HG02798 (cell line): ENCODE measurements at regions not wholly inside any gene's neighbourhood (a gene's known extent, or its start where the extent isn't known, plus 50 kb on each side); places are given as distances from the start of the nearest gene placed in this dataset.

Source experiments
- ATAC-seq: cut with Tn5 transposase; IDR thresholded peaks from one replicate; pipeline ENCODE4 v1.9.1; 2021; ENCODE audit warnings: mild to moderate bottlenecking; ENCODE audit not compliant: unreplicated experiment, poor library complexity

DNA sequence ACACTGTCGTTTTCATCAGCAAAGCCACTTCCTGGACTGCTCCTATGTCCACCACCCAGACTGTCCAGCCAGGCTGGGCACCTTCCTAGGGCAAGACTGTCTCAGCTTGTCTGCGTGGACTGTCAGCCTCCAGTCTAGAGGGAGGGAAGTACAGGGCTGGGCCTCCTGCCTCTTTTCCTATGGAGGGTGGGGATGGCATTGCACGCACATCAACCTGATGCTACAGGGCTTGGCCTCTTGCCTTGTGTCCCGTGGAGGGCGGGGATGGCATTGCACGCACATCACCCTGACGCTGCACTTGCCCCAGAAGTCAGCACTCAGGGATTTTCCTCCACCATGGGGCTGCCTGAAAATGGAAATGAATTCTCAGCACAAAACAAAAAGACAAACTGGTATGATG, 304.2 kb upstream of the CDH4 start:
- ATAC-seq = no peak

DNA sequence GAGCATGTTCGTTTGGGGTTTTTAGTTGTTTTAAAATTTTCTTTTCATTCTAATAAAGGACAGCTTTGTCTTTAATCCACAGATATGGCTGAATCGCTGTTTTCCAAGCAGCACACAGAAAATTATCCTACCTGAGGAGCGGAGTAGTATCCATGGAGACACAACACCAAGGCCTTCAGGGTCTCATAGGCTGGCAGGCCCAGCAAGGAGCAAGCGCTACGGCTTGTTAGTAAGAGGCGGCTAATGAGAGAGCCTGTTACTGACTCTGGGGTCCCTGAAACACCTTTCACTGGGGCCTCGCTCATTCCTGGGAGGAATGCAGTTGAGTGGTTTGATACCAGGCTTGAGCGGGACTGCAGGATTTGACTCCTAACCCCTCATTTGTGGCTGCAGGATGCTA, 303.8 kb upstream of the CDH4 start:
- ATAC-seq = no peak

DNA sequence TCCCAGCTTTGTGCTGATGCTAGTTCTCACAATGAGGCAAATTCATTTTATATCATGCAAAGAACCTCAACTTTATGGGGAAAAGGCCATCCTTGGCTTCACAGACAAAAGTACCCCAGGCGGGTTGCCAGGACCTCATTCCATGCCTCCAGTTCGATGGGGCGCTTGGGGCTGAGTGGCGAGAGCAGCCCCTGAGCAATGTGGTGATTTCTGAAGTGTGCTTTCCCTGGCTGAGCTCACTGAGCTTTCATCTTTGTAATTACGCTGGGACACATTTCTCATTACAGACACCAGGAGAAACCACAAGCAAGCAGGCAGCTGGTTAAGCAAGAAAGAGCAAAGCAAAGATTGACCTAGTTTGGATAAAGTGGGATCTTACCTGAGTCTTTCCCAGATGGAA, 301.5 kb upstream of the CDH4 start:
- no peak for ATAC-seq

DNA sequence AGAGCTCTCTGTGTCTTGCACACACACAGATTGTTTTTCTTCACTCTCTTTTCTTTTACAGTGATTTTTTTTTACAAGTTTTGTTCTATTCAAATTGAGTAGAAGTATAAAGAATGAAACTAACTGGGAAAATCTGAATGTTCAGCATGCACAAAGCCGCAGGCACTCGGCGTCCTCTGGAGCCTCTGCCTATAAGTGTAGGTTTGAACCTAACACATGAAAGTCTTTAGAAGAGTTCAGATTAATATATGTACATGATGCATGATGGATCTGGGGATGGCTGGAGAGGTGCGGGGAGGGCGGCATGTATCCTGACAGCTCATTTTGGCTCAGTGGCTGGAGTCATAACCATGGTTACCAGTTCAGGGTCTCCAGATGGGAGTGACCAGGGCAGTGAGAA, 301.1 kb upstream of the CDH4 start:
- ATAC-seq = no peak

DNA sequence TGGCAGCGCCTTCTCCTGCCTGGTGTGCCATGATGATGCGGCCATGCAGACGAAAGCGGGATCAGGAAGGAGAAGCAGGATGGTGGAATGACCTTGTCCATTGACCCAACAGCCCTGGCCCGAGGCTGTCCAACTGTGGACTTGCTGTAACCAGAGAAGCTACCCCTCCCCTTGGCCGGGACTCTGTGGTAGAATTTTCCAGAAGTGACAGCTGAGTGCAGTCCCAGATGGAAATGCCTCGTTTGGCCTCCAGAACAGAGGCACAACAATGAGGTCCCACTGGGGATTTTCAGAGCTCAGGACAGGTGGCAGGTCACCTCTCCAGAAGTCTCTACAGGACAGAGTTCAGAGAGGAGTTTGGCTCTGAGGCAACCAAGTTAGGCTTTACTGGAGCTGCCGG, 299.2 kb upstream of the CDH4 start:
- no peak for ATAC-seq

DNA sequence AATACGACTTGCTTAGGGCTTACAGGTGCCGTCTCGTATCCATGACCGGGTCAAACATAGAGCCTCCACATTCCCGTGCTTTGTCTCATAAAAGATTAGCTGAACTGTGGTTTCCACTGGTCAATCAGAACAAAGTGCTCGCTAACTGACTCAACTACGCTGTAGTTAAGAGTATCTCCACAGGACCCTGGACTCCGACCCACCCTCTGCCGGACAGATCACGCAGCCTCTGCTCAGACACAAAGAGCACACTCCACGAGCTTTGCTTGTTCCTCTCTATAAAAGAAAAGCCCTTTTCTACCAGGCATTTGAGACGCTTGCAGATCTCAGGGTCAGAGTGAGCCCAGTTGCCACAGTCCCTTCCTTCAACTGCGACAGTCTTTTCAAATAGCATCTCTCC, 298.7 kb upstream of the CDH4 start:
- ATAC-seq = no peak

DNA sequence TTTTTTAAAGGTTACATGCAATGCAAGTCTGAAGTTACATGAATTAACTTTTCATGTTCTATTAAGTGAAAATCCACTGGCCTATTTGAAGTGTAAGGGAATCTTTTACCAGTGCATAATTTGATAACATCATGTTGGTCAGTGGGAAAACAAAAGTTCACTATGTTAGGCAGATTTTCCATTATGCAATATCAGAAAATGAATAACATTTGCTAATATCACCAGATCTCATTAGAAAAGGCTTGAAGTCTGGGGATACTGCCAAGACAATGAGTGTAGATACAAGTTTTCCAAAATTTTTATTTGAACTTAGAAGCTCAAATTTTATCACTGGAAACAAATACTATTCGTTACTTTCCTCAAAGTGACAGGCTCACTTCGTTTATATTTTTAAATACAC, 296.4 kb upstream of the CDH4 start:
- ATAC-seq = no peak

DNA sequence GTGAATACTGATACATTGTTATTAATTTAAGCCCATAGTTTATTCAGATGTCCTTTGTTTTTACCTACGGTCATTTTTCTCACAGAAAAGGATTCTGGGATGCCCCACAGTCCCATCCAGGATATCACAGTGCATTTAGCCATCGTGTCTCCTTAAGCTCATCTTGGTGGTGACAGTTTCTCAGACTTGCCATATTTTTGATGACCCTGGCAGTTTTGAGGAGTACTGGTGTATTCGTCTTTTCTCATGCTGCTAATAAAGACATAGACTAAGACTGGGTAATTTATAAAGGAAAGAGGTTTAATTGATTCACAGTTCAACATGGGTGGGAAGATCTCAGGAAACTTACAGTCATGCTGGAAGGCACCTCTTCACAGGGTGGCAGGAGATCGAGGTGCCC, 295.9 kb upstream of the CDH4 start:
- ATAC-seq = no peak

DNA sequence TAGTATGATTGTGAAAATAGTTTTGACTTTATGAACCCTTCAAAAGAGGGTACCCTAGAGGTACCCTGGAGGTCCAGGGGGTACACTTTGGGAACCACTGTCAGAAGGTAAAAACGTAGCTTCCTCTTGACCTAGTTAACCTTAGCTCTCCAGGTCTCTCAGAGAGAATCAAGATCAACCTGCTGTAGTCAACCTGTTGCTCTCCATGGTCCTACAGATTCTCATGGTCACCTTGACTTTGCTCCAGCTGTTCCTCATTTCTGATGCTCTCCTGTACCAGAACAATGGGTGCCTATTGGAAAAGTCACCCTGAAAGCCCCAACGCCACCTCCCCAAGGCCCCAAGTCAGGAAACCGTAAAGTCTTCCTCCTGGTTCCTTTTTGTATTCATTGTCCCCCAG, 294.4 kb upstream of the CDH4 start:
- ATAC-seq = no peak

DNA sequence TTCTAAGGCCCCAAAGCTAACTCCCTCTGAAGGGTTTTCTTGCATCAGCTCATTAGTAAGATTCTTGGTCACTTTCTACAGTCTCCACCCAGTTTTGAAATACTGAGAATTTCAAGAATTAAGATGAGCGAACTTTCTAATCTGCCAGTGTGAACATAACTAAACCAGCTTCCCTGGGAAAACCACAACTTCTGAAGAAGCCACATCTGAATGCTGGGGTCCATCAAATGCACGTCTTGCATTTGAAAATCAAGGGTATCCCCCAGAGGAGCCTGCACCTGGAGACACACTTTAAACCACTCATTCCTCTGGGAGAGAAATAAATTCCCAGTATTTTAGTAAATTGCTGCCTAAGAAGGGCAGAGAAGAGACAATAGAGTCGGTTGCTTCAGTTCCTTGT, 292.1 kb upstream of the CDH4 start:
- ATAC-seq = no peak

DNA sequence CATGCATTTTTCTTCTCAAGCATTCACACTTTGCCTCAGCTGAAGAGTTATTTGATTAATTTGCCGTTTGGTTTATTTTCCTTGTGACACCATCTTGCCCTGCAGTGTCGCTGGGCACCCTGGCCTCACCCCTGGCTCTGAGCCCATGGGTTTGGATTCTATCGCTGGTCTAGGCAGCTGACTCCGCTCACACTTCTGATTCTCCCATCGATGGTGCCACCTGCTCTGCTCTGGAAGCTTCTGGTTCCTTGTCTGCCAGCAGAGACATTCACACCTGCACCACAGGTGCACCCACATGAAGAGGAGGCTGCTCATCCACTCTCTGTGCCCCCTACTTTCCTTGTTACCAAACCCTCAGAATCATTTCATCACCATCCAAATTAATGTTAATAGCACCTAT, 291.6 kb upstream of the CDH4 start:
- no peak for ATAC-seq

DNA sequence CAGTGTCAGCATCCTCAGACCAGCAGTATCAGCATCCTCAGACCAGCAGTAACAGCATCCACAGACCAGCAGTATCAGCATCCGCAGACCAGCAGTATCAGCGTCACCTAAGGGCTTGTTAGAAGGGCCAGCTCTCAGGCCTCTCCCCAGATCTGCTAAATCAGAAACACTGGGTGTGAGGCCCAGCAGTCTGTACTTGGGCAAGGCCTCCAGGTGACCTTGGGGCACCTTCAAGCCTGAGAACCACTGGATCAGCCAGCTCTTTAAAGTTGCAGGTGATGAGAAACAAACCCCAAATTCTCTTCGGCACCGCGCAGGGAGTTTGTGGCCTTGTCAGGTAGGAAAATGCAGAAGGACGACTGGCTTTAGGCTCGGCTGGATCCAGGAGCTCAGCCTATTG, 290.5 kb upstream of the CDH4 start:
- ATAC-seq = no peak

DNA sequence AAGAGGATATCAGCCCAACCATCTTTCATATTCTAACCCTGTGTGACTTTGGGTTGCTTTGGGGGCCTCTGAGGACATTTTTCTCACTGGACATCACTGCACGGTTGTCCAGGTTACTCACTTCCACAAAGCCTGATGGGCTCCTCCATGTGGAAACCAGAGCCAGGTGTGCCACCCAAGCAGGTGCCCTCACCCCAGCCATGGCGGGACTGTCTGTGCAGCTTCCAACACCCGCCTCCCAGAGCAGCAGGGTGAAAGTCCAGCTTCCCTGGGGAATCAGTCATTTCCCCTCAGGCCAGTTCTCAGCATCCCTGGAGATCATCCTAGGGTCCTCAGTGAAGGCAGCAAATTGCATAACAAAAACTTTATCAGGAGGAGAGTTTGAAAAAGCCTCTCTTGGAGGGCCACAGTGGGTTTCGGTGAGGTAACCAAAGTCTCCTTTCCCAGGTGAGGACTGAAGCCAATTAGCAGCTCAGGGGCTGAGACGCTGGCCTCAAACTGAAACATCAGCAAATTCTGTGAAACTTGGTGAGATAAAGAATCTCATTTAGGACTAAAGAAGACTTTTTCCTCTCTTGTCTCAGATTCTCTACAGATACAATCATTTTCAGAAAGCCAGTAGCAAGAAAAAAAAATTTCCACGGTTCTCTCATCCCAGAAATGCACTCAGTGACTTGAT, 289.6 kb upstream of the CDH4 start:
- no peak for ATAC-seq

DNA sequence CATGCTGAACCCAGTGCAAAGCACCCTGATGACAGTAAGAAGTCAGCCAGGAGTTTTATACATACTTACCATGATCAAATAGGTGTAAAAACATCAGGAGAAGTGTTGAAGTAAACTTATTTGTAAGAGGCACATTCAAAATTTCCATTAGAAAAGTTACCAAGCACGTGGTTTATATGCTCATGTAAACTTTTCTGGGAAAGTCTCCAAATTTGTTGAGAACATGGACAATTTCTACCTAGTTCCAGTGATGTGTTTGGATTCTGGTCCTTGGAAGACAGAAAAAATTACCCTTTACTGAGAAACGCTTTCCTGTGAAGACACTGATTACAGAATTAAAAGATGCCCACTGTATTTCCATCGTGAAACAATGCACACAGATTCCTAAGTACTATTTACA, 288.9 kb upstream of the CDH4 start:
- ATAC-seq = no peak

DNA sequence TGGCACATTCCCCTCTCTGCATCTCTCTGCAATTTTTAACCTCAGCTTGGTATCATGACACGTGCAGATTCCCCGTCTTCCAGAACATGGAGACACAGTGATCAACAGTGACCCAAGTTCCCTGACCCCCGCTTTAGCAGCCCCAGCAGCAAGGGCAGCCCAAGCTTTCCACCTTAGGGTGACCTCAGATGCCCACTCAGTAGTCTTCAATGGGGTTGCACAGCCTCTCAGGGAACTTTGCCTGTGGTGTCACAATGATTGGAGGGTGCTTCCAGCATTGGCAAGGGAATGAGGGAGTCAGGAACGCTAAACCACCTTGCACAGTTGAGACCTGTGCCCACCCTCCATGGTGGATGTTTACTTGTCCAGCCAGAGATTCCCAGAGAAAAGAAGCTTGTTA, 287.1 kb upstream of the CDH4 start:
- ATAC-seq = no peak

DNA sequence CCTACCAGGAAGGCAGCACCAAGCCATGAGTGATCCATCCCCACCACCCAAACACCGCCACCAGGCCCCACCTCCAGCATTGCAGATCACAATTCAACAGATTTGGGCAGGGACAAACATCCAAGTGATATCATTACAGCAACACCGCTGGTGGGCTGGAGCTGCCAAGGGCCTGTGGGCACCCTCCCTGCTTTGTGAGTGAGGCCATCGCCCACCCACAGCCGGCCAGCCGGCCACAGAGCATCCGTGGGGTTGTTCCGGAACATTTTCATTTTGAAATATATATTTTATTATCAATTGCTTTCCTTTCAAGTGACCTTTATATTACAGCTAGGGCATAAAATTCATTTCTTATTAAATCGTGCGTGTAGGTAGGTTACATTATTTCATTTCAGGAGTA, 286.0 kb upstream of the CDH4 start:
- ATAC-seq = no peak

DNA sequence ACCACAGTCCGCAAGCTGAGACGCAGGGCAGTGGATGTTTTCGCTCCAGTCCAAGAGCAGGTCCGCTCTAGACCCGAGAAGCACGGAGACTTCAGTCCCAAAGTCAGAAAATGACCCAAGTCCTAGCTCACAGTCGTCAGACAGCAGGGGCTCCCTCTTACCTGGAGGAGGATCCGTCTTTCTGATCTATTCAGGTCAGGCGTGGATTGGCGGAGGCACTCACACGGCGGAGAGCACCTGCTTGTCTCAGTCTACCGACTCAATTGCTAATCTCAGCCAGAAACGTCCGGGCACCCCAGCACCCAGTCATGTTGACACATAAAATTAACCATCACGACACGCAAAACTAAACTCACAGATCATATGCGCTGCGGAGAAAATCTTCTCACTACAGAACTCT, 285.3 kb upstream of the CDH4 start:
- no peak for ATAC-seq

DNA sequence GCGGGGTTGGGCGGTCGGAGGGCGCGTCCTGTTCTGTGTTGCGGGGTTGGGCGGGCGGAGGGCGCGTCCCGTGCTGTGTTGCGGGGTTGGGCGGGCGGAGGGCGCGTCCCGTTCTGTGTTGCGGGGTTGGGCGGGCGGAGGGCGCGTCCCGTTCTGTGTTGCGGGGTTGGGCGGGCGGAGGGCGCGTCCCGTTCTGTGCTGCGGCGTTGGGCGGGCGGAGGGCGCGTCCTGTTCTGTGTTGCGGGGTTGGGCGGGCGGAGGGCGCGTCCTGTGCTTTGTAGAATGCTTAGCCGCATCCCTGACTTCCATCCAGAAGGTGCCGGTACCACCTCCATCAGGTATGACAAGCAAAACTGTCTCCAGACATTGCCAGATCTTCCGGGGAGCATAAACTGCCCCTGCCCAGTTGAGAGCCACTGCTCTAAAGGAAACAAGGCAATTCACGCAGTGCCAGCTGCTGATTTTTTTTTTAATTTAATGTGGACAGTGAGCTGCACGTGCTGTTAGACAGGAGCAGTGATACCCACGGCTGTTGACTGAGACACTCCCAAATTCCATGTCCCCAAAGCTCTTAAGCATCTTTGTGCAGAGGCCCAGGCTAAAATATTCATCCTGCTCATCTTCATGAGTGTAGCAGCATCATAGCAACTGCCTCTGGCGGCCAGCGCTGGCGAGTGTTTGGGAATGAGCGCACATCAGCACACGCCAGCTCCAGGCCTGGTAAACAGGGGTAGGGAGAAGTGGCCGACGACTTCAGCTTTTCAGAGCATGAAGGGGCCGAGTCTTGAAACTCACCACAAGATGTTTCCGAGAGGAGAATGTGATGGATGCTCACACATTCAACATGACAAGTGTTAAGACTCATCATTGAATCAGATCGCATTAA, 284.4 kb upstream of the CDH4 start:
- ATAC-seq = no peak

DNA sequence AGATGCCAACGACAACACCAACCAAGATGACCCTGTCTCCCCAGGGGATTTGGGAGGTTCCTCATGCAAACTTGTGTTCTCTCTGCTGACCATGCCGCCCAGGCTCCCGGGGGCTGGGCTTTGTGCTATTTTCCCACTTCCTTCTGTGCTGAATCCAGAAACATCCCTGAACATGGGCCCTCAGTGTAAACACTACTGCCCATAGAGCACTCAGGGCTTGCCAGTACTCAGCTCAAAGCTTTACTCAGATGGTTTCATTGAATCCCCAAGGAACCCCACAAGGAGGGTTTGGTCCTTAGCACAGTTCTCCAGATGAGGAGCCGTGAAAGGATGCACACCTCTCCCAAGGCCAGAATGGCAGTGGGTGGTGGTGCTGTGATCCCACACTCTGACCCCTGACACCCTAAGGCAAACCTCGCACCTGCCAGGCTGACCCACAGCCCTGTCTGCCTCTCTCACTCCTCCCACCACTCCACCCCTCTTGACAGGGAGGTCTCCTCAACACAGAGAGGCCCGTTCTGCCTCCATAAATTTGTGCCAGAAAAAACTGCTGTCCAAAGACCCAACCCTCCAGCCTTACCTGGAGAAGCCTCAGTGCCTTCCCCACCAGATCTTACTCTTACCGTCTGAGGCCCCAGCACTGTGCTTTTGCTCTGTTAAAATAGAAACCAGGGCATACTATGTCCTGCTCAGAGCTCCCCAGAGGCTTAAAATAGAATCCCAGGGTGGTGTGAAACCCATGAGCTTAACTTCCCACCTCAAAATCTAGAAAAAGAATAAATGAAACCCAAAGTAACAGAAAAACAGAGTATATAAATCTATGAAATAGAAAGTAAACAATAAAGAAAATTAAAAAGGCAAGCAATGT, 283.0 kb upstream of the CDH4 start:
- ATAC-seq = no peak

DNA sequence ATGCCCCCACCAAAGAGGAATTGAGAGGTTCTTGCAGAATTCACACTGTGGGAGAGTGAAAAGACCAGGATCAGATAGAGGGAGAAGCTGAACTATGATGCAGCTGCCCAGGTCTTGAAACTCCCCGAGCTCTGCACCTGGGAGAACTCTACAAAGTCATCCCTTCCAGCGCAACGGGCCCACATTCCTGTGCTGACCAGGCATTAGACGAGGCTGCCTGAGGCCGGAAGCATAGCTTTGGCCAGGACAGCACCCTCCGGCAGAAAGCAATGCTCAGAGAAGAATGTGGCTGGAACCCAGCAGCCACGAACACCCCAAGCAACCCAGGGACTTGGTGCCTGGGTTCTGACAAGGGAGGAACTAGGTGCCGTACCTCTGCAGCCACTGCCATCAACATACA, 281.5 kb upstream of the CDH4 start:
- ATAC-seq = no peak

DNA sequence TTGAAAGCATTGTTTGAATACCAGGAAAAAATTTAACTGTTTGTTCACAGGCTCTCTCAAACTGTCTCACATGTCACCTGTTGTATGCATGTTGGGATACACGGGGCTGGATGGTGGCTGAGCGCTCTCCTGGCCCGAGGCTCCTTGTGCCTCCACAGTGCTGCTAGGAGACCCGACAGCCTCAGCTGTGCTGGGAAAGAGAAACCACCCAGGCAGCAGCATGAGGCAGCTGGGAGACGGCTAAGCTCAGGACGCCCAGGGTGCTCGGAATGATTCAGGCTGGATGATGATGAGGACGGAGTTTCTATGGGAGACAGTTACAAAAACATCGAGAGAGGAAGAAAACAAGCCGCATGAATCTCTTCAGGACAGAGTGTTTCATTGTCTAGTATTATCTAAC, 278.0 kb upstream of the CDH4 start:
- ATAC-seq = no peak
